Body of pancreas (tissue), 4 donors: ENCODE measurements at regions not wholly inside any gene's neighbourhood (a gene's known extent, or its start where the extent isn't known, plus 50 kb on each side); places are given as distances from the start of the nearest gene placed in this dataset.

Experiments
- CTCF ChIP-seq, 7 experiments: fragments of 450-650 bp in 4 of 7; fragments of 200-600 bp in 3 of 7; sonication (generic) in 3 of 7; IDR thresholded peaks; one replicate each; pipeline ENCODE4 v1.5.1; 2016 to 2019; ENCODE audit warnings: antibody characterized with exemption in 7 of 7
- POLR2A ChIP-seq, 3 donors: fragments of 450-650 bp; IDR thresholded peaks; one replicate each; pipeline ENCODE4 v1.6.1; 2016; ENCODE audit warnings: antibody characterized with exemption in 3 of 3, mild to moderate bottlenecking in 2 of 3

- TF ChIP-seq CTCF (IDR thresholded peaks at IDR 0.05) (no peak), POLR2A (IDR thresholded peaks at IDR 0.05) (no peak)
Measured at GRCh38 chr3:187922704-187923416, 177.6 kb upstream of the BCL6 start.
